GM12878 (cell line): ENCODE measurements at regions not wholly inside any gene's neighbourhood (a gene's known extent, or its start where the extent isn't known, plus 50 kb on each side); places are given as distances from the start of the nearest gene placed in this dataset.

Experiments
- ATAC-seq: fragments of 200-7000 bp; cut with Tn5 transposase; 3 replicates; pipeline ENCODE4 v1.9.1; 2020; ENCODE audit warnings: mild to moderate bottlenecking, moderate library complexity
- BruUV-seq: library from RNA; stranded (reverse); fragments of 400-500 nt; replicated peaks from 2 replicates; lab custom pipeline; 2021; lab: Mats Ljungman, UMichigan
- CTCF ChIA-PET: fragments of 300-600 bp; sonication (Branson Sonifier 250); formaldehyde crosslinking; extraction: SDS; loops from one replicate; lab custom pipeline; 2021; ENCODE audit warnings: inconsistent platforms; lab: Yijun Ruan, JAX
- POLR2A ChIA-PET: fragments of 350-600 bp; formaldehyde crosslinking; extraction: SDS; loops from one replicate; lab custom pipeline; 2021; ENCODE audit warnings: inconsistent platforms; lab: Charles Lee
- RAD21 ChIA-PET: fragments of 300-600 bp; sonication (Branson Sonifier 250); formaldehyde crosslinking; loops from one replicate; lab custom pipeline; 2023; ENCODE audit warnings: antibody characterized with exemption; ENCODE audit not compliant: unreplicated experiment; lab: Charles Lee
- SMC1A ChIA-PET: fragments of 300-600 bp; sonication (Branson Sonifier 250); formaldehyde crosslinking; loops from one replicate; lab custom pipeline; 2023; ENCODE audit not compliant: unreplicated experiment, uncharacterized antibody; lab: Charles Lee
- DNase-seq: peaks from one replicate; pipeline ENCODE4 v3.0.0-alpha.2; 2011; ENCODE audit warnings: low read depth, low spot score
- FAIRE-seq: peaks from 3 replicates; lab custom pipeline; 2011; peaks lifted over from hg19 to GRCh38; lab: Jason Lieb, UNC
- H2AFZ ChIP-seq: 2 replicates; pipeline ENCODE4 v1.6.0; 2011; ENCODE audit warnings: low read depth, low read length, control low read depth; ENCODE audit not compliant: control insufficient read depth
- H3K27ac ChIP-seq: 2 replicates; pipeline ENCODE4 v1.5.1; 2011; ENCODE audit warnings: control low read depth; ENCODE audit not compliant: control insufficient read depth, insufficient read depth
- H3K27me3 ChIP-seq, 2 experiments: replicated peaks in 1 of 2; 2 replicates each; pipeline versions ENCODE4 v1.6.0 to v1.6.1; 2011; ENCODE audit warnings: low read length in 1 of 2; ENCODE audit not compliant: control insufficient read depth in 2 of 2, insufficient read depth in 2 of 2
- H3K36me3 ChIP-seq, 2 experiments: 2 replicates each; pipeline ENCODE4 v1.5.1; 2011; ENCODE audit warnings: low read length in 1 of 2; ENCODE audit not compliant: control insufficient read depth in 2 of 2, insufficient read depth in 2 of 2
- H3K4me1 ChIP-seq: 2 replicates; pipeline ENCODE4 v1.6.1; 2011; ENCODE audit warnings: mild to moderate bottlenecking, low read length, moderate library complexity, mixed read lengths; ENCODE audit not compliant: control insufficient read depth, insufficient read depth
- H3K4me2 ChIP-seq: 2 replicates; pipeline ENCODE4 v1.6.0; 2011; ENCODE audit warnings: control low read depth; ENCODE audit not compliant: control insufficient read depth, insufficient read depth
- H3K4me3 ChIP-seq: fragments of 200-600 bp; sonication (generic); 2 replicates; pipeline ENCODE4 v1.5.1; 2016
- H3K79me2 ChIP-seq: 2 replicates; pipeline ENCODE4 v1.6.0; 2011; ENCODE audit warnings: low read length; ENCODE audit not compliant: control insufficient read depth, insufficient read depth
- H3K9ac ChIP-seq: 2 replicates; pipeline ENCODE4 v1.8.0; 2011; ENCODE audit warnings: low read length, control low read depth, mixed read lengths; ENCODE audit not compliant: control insufficient read depth, insufficient read depth
- H3K9me3 ChIP-seq: replicated peaks from 3 replicates; pipeline ENCODE4 v1.5.1; 2011; ENCODE audit warnings: mild to moderate bottlenecking, low read length; ENCODE audit not compliant: control insufficient read depth, insufficient read depth
- H4K20me1 ChIP-seq: 2 replicates; pipeline ENCODE4 v1.6.0; 2011; ENCODE audit not compliant: control insufficient read depth, insufficient read depth
- ASH2L ChIP-seq: fragments of 300-600, 200-600 bp; sonication (generic); IDR thresholded peaks from 2 replicates; pipeline ENCODE4 v1.6.1; 2017; ENCODE audit warnings: low read depth, mild to moderate bottlenecking, borderline replicate concordance
- EED ChIP-seq: sonication (generic); IDR thresholded peaks from 2 replicates; pipeline ENCODE4 v1.6.1; 2016; ENCODE audit warnings: antibody characterized with exemption, low read depth
- EP300 ChIP-seq, 2 experiments: fragments of 150-350 bp in 1 of 2; IDR thresholded peaks; 2 replicates each; pipeline ENCODE4 v1.6.1; 2011 to 2012; ENCODE audit warnings: low read depth in 2 of 2, low read length in 2 of 2, borderline replicate concordance in 1 of 2, improper control_type of control experiment in 1 of 2, inconsistent platforms in 1 of 2; ENCODE audit not compliant: control insufficient read depth in 1 of 2
- IRF4 ChIP-seq: IDR thresholded peaks from 2 replicates; pipeline ENCODE4 v1.6.1; 2011; ENCODE audit warnings: low read depth, low read length
- KDM1A ChIP-seq: fragments of 200-600 bp; sonication (generic); IDR thresholded peaks from 2 replicates; pipeline ENCODE4 v1.6.1; 2016; ENCODE audit warnings: borderline replicate concordance
- MLLT1 ChIP-seq: fragments of 450-650 bp; IDR thresholded peaks from 2 replicates; pipeline ENCODE4 v1.6.1; 2016; ENCODE audit warnings: mild to moderate bottlenecking
- MTA2 ChIP-seq: fragments of 450-650 bp; IDR thresholded peaks from 2 replicates; pipeline ENCODE4 v1.6.1; 2016; ENCODE audit warnings: low read depth, mild to moderate bottlenecking, moderate library complexity
- NBN ChIP-seq: fragments of 450-650 bp; IDR thresholded peaks from 2 replicates; pipeline ENCODE4 v1.6.1; 2016
- PKNOX1 ChIP-seq: fragments of 450-650 bp; IDR thresholded peaks from 2 replicates; pipeline ENCODE4 v1.6.1; 2016; ENCODE audit warnings: mild to moderate bottlenecking
- RAD51 ChIP-seq: fragments of 450-650 bp; IDR thresholded peaks from 2 replicates; pipeline ENCODE4 v1.6.1; 2016; ENCODE audit warnings: moderate library complexity, mild to moderate bottlenecking, inconsistent platforms
- RUNX3 ChIP-seq: IDR thresholded peaks from 2 replicates; pipeline ENCODE4 v1.6.1; 2012; ENCODE audit warnings: low read length, inconsistent platforms
- SMAD5 ChIP-seq: IDR thresholded peaks from 2 replicates; pipeline ENCODE4 v1.6.1; 2016; ENCODE audit warnings: antibody characterized with exemption, low read depth
- SMARCA5 ChIP-seq: fragments of 450-650 bp; IDR thresholded peaks from 2 replicates; pipeline ENCODE4 v1.6.1; 2017; ENCODE audit warnings: mild to moderate bottlenecking
- TAF1 ChIP-seq: IDR thresholded peaks from 2 replicates; pipeline ENCODE4 v1.6.1; 2011; ENCODE audit warnings: mild to moderate bottlenecking, low read depth, low read length, borderline replicate concordance
- WGBS: methylation state at CpG from one replicate; pipeline ENCODE4 v1.1.6; 2016; ENCODE audit warnings: low lambda C conversion rate; ENCODE audit not compliant: insufficient replicate concordance, insufficient coverage; ENCODE audit errors: missing lambda C conversion rate; 5-methylcytosine and 5-hydroxymethylcytosine counted together
- in situ Hi-C: fragments of 300-500 bp; cut with MboI; formaldehyde crosslinking; loops from 9 replicates; pipeline ENCODE4 v1.14.3; 2018; ENCODE audit warnings: mixed read lengths
- intact Hi-C: fragments of 100-400 bp; cut with micrococcal nuclease; formaldehyde crosslinking; loops from one replicate; pipeline ENCODE4 v1.14.2; 2022; ENCODE audit not compliant: unreplicated experiment
- TF ChIP-seq, protein P1 (sequence below): IDR thresholded peaks from 2 replicates; pipeline ENCODE4 v1.6.1; 2011; ENCODE audit warnings: mild to moderate bottlenecking, low read depth, low read length, moderate library complexity; ENCODE audit not compliant: insufficient replicate concordance

DNA sequence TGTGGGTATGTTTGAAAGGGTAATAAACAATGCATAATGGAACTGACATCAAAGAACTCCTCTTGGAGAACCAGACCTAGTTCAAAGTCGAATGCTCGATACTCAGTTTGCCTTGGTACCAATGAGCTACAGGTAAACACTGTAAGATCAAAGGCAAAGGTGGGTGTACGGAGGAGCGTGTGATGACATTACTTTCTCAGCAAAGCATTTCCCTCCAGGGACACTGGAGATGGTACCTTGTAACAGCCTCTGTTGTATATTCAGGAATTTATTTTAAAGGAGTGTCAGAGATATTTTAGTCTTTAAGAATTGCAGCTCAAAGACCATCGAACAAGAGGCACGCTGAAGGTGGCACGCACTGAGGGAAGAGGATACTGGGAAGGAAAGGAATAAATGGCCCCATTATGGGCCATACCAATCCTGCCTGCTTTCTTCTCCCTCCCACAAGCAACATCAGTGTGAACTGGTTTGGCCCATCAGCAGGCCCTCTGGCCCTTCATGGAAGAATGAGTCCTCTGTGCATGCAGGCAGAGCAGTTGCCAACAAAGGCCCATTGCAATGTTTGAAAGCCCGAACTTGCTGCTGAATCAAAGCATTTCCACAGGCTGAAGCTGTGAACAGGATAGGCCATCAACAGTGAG lies 410.2 kb downstream of the ACTL7B start:
- no peaks in the 10 kb centered on the region for H3K27me3 ChIP-seq
- no peak overlapping the region for H3K4me3 ChIP-seq
- in situ Hi-C loops: no loop called here
- no peak overlapping the region for H2AFZ ChIP-seq
- ChIA-PET CTCF (no interaction called here), RAD21 (no interaction called here), SMC1A (no interaction called here), POLR2A (no interaction called here)
- ATAC-seq (no peak), DNase-seq (no peak), FAIRE-seq (no peak)
- no peaks in the 10 kb centered on the region for H3K36me3 ChIP-seq
- 41% methylated on average over 8 of the region's 8 CpGs for WGBS
- H4K20me1 ChIP-seq: no peaks in the 10 kb centered on the region
- BruUV-seq: no TSS peak
- no peaks in the 10 kb centered on the region for H3K79me2 ChIP-seq
- no peak overlapping the region for H3K4me2 ChIP-seq
- H3K27ac ChIP-seq: no peak overlapping the region
- intact Hi-C loops: no loop called here
- H3K9me3 ChIP-seq: no peaks in the 10 kb centered on the region
- H3K9ac ChIP-seq: no peak overlapping the region
- TF ChIP-seq SMARCA5: no peak
- no peak for TF ChIP-seq MTA2
- TF ChIP-seq MLLT1: no peak
- no peak for TF ChIP-seq NBN
- no peak for TF ChIP-seq PKNOX1
- no peak for TF ChIP-seq TAF1
- TF ChIP-seq EP300 (IDR thresholded peaks at IDR 0.05; ENCODE audit: borderline replicate concordance in 1 of 2, control insufficient read depth in 1 of 2, low read depth in 2 of 2, low read length in 2 of 2): no peak
- no peak for TF ChIP-seq RUNX3
- no peak for TF ChIP-seq ASH2L
- TF ChIP-seq KDM1A: no peak
- no peak for TF ChIP-seq IRF4
- TF ChIP-seq EED: no peak
- no peak for TF ChIP-seq SMAD5
- TF ChIP-seq, protein P1, sequence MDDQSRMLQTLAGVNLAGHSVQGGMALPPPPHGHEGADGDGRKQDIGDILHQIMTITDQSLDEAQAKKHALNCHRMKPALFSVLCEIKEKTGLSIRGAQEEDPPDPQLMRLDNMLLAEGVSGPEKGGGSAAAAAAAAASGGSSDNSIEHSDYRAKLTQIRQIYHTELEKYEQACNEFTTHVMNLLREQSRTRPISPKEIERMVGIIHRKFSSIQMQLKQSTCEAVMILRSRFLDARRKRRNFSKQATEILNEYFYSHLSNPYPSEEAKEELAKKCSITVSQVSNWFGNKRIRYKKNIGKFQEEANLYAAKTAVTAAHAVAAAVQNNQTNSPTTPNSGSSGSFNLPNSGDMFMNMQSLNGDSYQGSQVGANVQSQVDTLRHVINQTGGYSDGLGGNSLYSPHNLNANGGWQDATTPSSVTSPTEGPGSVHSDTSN: no peak
- TF ChIP-seq RAD51: no peak
- no peaks in the 10 kb centered on the region for H3K4me1 ChIP-seq
